MM.1S (cell line): ENCODE measurements at regions not wholly inside any gene's neighbourhood (a gene's known extent, or its start where the extent isn't known, plus 50 kb on each side); places are given as distances from the start of the nearest gene placed in this dataset.

Experiments
- EZH2phosphoT487 ChIP-seq: fragments of 300-600 bp; sonication (generic); IDR thresholded peaks from 2 replicates; pipeline ENCODE4 v1.6.1; 2018; ENCODE audit warnings: antibody characterized with exemption, low read length
- TF ChIP-seq, protein P1 (sequence below): fragments of 300-600 bp; sonication (generic); IDR thresholded peaks from 2 replicates; pipeline ENCODE4 v1.5.1; 2016; ENCODE audit warnings: antibody characterized with exemption, low read length, mixed read lengths

DNA sequence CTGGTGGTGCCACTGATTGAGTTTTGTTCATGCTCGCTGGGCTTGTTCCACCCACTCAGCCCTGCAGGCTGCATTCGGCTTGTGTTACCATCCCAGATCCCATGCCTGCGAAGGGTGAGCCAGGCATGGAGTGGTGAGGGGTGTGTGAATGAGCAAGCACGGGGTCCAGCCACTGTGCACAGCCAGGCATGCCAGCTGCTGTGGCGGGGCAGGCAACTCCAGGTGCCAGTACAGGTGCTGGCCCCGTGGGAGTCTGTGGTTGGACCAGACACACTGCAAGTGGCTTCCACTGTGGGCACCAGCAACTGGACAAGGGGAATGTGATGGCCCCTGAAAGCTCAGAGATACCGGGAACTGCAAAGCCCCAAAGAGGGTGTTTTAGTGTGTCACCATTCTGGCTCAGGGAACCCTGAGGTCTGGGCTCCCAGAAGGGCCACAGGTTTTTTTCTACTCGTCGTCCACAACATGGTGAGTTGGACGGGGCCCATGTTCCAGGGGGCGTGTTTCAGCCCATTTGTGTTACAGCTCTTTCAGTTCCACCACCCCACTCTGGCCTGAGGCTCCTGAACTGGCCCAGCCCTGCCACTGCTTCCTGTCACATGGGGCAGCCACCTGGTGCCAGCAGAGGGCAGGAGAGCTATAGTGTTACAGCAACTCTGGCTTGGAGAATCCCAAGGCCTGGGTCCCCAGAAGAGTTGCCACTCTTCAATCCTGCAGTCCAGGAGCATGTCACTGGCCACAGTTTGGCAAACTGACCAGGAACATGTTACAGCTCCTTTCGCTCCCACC lies 217.0 kb upstream of the OBI1 start:
- TF ChIP-seq, protein P1, sequence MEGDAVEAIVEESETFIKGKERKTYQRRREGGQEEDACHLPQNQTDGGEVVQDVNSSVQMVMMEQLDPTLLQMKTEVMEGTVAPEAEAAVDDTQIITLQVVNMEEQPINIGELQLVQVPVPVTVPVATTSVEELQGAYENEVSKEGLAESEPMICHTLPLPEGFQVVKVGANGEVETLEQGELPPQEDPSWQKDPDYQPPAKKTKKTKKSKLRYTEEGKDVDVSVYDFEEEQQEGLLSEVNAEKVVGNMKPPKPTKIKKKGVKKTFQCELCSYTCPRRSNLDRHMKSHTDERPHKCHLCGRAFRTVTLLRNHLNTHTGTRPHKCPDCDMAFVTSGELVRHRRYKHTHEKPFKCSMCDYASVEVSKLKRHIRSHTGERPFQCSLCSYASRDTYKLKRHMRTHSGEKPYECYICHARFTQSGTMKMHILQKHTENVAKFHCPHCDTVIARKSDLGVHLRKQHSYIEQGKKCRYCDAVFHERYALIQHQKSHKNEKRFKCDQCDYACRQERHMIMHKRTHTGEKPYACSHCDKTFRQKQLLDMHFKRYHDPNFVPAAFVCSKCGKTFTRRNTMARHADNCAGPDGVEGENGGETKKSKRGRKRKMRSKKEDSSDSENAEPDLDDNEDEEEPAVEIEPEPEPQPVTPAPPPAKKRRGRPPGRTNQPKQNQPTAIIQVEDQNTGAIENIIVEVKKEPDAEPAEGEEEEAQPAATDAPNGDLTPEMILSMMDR = peak; percentile 19; the same call in 1 of the 2 replicates
- TF ChIP-seq EZH2phosphoT487 = no peak
